H1 (cell line): ENCODE measurements at regions not wholly inside any gene's neighbourhood (a gene's known extent, or its start where the extent isn't known, plus 50 kb on each side); places are given as distances from the start of the nearest gene placed in this dataset.

Source experiments
- CTCF ChIA-PET: fragments of 300-600 bp; sonication (Branson Sonifier 250); formaldehyde crosslinking; loops from one replicate; lab custom pipeline; 2021; ENCODE audit not compliant: partially characterized antibody; lab: Charles Lee
- POLR2A ChIA-PET: fragments of 300-600 bp; sonication (Branson Sonifier 250); formaldehyde crosslinking; loops from one replicate; lab custom pipeline; 2021; ENCODE audit warnings: inconsistent platforms; ENCODE audit not compliant: partially characterized antibody; lab: Charles Lee
- DNase-seq, 2 experiments: peaks; one replicate each; pipeline versions ENCODE4 v3.0.0 to v3.0.0-alpha.2; 2010 to 2022; ENCODE audit warnings: low spot score in 2 of 2, low read depth in 1 of 2, mixed read lengths in 1 of 2
- FAIRE-seq: peaks from 2 replicates; lab custom pipeline; 2011; peaks lifted over from hg19 to GRCh38; lab: Jason Lieb, UNC
- H2AFZ ChIP-seq: 2 replicates; pipeline ENCODE4 v1.8.1; 2012; ENCODE audit warnings: low read length, inconsistent platforms
- H2AK5ac ChIP-seq: 2 replicates; pipeline ENCODE4 v1.6.1; 2013; ENCODE audit warnings: low read depth, low read length
- H2BK120ac ChIP-seq: replicated peaks from 2 replicates; pipeline ENCODE3; 2013; ENCODE audit warnings: low read depth, low read length, inconsistent platforms
- H2BK12ac ChIP-seq: 2 replicates; pipeline ENCODE4 v1.6.1; 2013; ENCODE audit warnings: low read depth, low read length
- H2BK15ac ChIP-seq: 2 replicates; pipeline ENCODE4 v1.6.1; 2013; ENCODE audit warnings: low read length
- H2BK20ac ChIP-seq: 2 replicates; pipeline ENCODE4 v1.6.1; 2013; ENCODE audit warnings: low read length
- H2BK5ac ChIP-seq: 2 replicates; pipeline ENCODE4 v1.6.1; 2013; ENCODE audit warnings: low read depth, low read length
- H3K14ac ChIP-seq: 2 replicates; pipeline ENCODE4 v1.6.1; 2013; ENCODE audit warnings: inconsistent platforms; ENCODE audit not compliant: insufficient read length
- H3K18ac ChIP-seq: 2 replicates; pipeline ENCODE4 v1.6.1; 2013; ENCODE audit warnings: low read length; ENCODE audit errors: extremely low read depth
- H3K23ac ChIP-seq: 2 replicates; pipeline ENCODE4 v1.6.1; 2013; ENCODE audit warnings: inconsistent platforms; ENCODE audit not compliant: insufficient read length
- H3K23me2 ChIP-seq: 2 replicates; pipeline ENCODE4 v1.6.1; 2013; ENCODE audit warnings: low read depth, low read length
- H3K27ac ChIP-seq: 2 replicates; pipeline ENCODE4 v1.6.1; 2011; ENCODE audit warnings: low read depth, low read length, inconsistent platforms
- H3K27me3 ChIP-seq, 4 experiments: replicated peaks in 1 of 4; 1 replicate in 1 of 4; 2 replicates in 3 of 4; pipeline versions ENCODE4 v1.6.1 to v1.8.1; 2011 to 2013; ENCODE audit warnings: low read length in 3 of 4, mild to moderate bottlenecking in 3 of 4, inconsistent platforms in 2 of 4, mixed read lengths in 2 of 4, moderate library complexity in 1 of 4; ENCODE audit not compliant: control insufficient read depth in 3 of 4, insufficient read depth in 3 of 4; ENCODE audit errors: extremely low read depth in 1 of 4
- H3K36me3 ChIP-seq, 4 experiments: 2 replicates each; pipeline versions ENCODE4 v1.6.1 to v1.8.1; 2011 to 2013; ENCODE audit warnings: mild to moderate bottlenecking in 4 of 4, low read length in 3 of 4, moderate library complexity in 2 of 4, control low read depth in 1 of 4, inconsistent platforms in 1 of 4; ENCODE audit not compliant: insufficient read depth in 4 of 4, control insufficient read depth in 2 of 4
- H3K4ac ChIP-seq: replicated peaks from 2 replicates; pipeline ENCODE3; 2013; ENCODE audit warnings: low read length, low read depth, mixed read lengths, inconsistent platforms; ENCODE audit not compliant: insufficient read length
- H3K4me1 ChIP-seq, 4 experiments: replicated peaks in 1 of 4; 1 replicate in 1 of 4; 2 replicates in 3 of 4; pipeline versions ENCODE4 v1.6.1 to v1.8.1; 2011 to 2013; ENCODE audit warnings: low read length in 3 of 4, inconsistent platforms in 2 of 4, mixed read lengths in 1 of 4; ENCODE audit not compliant: insufficient read depth in 4 of 4, control insufficient read depth in 3 of 4
- H3K4me2 ChIP-seq, 2 experiments: 2 replicates each; pipeline versions ENCODE4 v1.6.1 to v1.8.1; 2011 to 2013; ENCODE audit warnings: low read depth in 2 of 2, low read length in 2 of 2, control low read depth in 1 of 2, inconsistent platforms in 1 of 2, mild to moderate bottlenecking in 1 of 2; ENCODE audit not compliant: insufficient read depth in 1 of 2
- H3K4me3 ChIP-seq, 4 experiments: fragments of 200-600, 300-600 bp in 1 of 4; sonication (generic), shearing (Covaris generic), sonication (Bioruptor Twin) in 1 of 4; 2 replicates each; pipeline versions ENCODE4 v1.5.1 to v1.8.1; 2011 to 2016; ENCODE audit warnings: low read length in 4 of 4, low read depth in 3 of 4, control low read depth in 2 of 4, inconsistent platforms in 2 of 4, mild to moderate bottlenecking in 2 of 4, mixed read lengths in 1 of 4, moderate library complexity in 1 of 4; ENCODE audit not compliant: insufficient read depth in 2 of 4; ENCODE audit errors: extremely low read depth in 1 of 4
- H3K56ac ChIP-seq: replicated peaks from 2 replicates; pipeline ENCODE3; 2013; ENCODE audit warnings: low read depth, mild to moderate bottlenecking, mixed read lengths, low read length, inconsistent platforms; ENCODE audit not compliant: insufficient read length
- H3K79me1 ChIP-seq: 2 replicates; pipeline ENCODE4 v1.6.1; 2013; ENCODE audit warnings: low read depth, low read length, control low read depth
- H3K79me2 ChIP-seq, 2 experiments: 2 replicates each; pipeline versions ENCODE4 v1.6.1 to v1.8.1; 2012 to 2013; ENCODE audit warnings: low read length in 2 of 2, mild to moderate bottlenecking in 2 of 2, inconsistent platforms in 1 of 2; ENCODE audit not compliant: insufficient read depth in 2 of 2, control insufficient read depth in 1 of 2
- H3K9ac ChIP-seq, 4 experiments: replicated peaks in 1 of 4; 1 replicate in 1 of 4; 2 replicates in 3 of 4; pipeline versions ENCODE4 v1.6.1 to v1.8.1; 2011 to 2013; ENCODE audit warnings: low read depth in 3 of 4, low read length in 3 of 4, control low read depth in 2 of 4, mild to moderate bottlenecking in 2 of 4, moderate library complexity in 2 of 4, inconsistent platforms in 1 of 4; ENCODE audit errors: extremely low read depth in 1 of 4
- H3K9me3 ChIP-seq, 2 experiments: 2 replicates each; pipeline versions ENCODE4 v1.6.1 to v1.8.1; 2012 to 2013; ENCODE audit warnings: mild to moderate bottlenecking in 2 of 2, moderate library complexity in 2 of 2, control low read depth in 1 of 2, inconsistent platforms in 1 of 2, low read depth in 1 of 2, low read length in 1 of 2, mixed read lengths in 1 of 2; ENCODE audit not compliant: insufficient read depth in 2 of 2
- H4K20me1 ChIP-seq, 2 experiments: replicated peaks in 1 of 2; 2 replicates each; pipeline versions ENCODE3 to v1.8.1; 2011 to 2013; ENCODE audit warnings: inconsistent platforms in 2 of 2, low read length in 2 of 2, mild to moderate bottlenecking in 1 of 2; ENCODE audit not compliant: insufficient read depth in 2 of 2, control insufficient read depth in 1 of 2
- H4K5ac ChIP-seq: 2 replicates; pipeline ENCODE4 v1.6.1; 2013; ENCODE audit warnings: low read length, low read depth, mixed read lengths, inconsistent platforms; ENCODE audit not compliant: insufficient read length
- H4K8ac ChIP-seq: 2 replicates; pipeline ENCODE4 v1.8.0; 2013; ENCODE audit warnings: mild to moderate bottlenecking, moderate library complexity, low read length, inconsistent platforms; ENCODE audit not compliant: insufficient read depth; ENCODE audit errors: extremely low read depth
- H4K91ac ChIP-seq: replicated peaks from 2 replicates; pipeline ENCODE3; 2013; ENCODE audit warnings: low read length, mixed read lengths, inconsistent platforms; ENCODE audit not compliant: insufficient read length
- CHD1 ChIP-seq: IDR thresholded peaks from 2 replicates; pipeline ENCODE4 v1.6.1; 2012; ENCODE audit warnings: low read depth, low read length, improper control_type of control experiment
- CTBP2 ChIP-seq: IDR thresholded peaks from 2 replicates; pipeline ENCODE4 v1.7.0; 2011; ENCODE audit warnings: borderline replicate concordance, mild to moderate bottlenecking, moderate library complexity, mixed read lengths, low read length; ENCODE audit not compliant: insufficient read depth, insufficient read length
- KDM5A ChIP-seq: fragments of 200-600 bp; IDR thresholded peaks from 2 replicates; pipeline ENCODE4 v1.7.1; 2012; ENCODE audit warnings: mild to moderate bottlenecking, low read length, inconsistent platforms, mixed read lengths
- POLR2A ChIP-seq, 2 experiments: IDR thresholded peaks; 1 replicate in 1 of 2; 2 replicates in 1 of 2; pipeline ENCODE4 v1.6.1; 2011; ENCODE audit warnings: low read depth in 2 of 2, low read length in 2 of 2, mild to moderate bottlenecking in 2 of 2; ENCODE audit errors: control extremely low read depth in 1 of 2
- RAD21 ChIP-seq, 2 experiments: IDR thresholded peaks in 1 of 2; conservative IDR thresholded peaks in 1 of 2; 2 replicates each; pipeline ENCODE4 v1.6.1; 2011; ENCODE audit warnings: low read depth in 2 of 2, low read length in 2 of 2, improper control_type of control experiment in 1 of 2, inconsistent platforms in 1 of 2, mild to moderate bottlenecking in 1 of 2, moderate library complexity in 1 of 2
- RXRA ChIP-seq: IDR thresholded peaks from 2 replicates; pipeline ENCODE4 v1.6.1; 2011; ENCODE audit warnings: low read depth, mild to moderate bottlenecking, low read length, moderate library complexity; ENCODE audit not compliant: insufficient read depth
- WGBS, 2 experiments: shearing (Covaris generic) in 1 of 2; methylation state at CpG; one replicate each; pipeline versions ENCODE4 v1.1.6 to v1.1.7; 2013 to 2015; ENCODE audit warnings: low lambda C conversion rate in 2 of 2, mixed read lengths in 2 of 2, inconsistent platforms in 1 of 2, low coverage in 1 of 2, missing lambda C conversion rate in 1 of 2; ENCODE audit not compliant: insufficient replicate concordance in 2 of 2, insufficient coverage in 1 of 2, insufficient read length in 1 of 2; ENCODE audit errors: extremely low coverage in 1 of 2, missing lambda C conversion rate in 1 of 2; 5-methylcytosine and 5-hydroxymethylcytosine counted together

DNA sequence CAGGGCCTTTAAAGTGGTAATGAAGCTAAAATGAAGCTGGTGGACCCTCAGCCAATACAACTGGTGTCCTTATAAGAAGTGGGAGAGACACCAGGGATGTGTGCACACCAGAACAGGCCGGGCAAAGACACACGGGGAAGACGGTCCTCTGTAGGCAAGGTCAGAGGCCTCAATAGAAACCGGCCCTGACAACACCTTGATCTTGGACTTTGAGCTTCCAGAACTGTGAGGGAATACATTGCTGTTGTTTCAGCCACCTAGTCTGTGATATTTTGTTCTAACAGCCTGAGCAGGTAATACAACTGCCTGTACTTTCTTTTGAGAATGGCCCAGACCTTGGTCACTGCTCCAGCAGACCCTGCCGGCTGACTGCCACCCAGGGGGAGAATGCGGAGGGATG lies 65.6 kb upstream of the FZD7 start:
- ChIA-PET POLR2A (interaction anchor here (0.6 to 12.1 kb wide), 5 partner anchors 17 to 56 kb away, joined by 3 to 186 read pairs (median 5); no protein-coding TSS in a partner anchor), CTCF (interaction anchor here (1.4 to 3.5 kb wide), 3 partner anchors 56 to 108 kb away, joined by 3 to 15 read pairs (median 11); no protein-coding TSS in a partner anchor)
- Histone ChIP-seq H2BK20ac (no peak overlapping the region), H2AFZ (no peak overlapping the region), H3K79me1 (peaks cover 15% of the 10 kb centered on the region), H3K56ac (no peak overlapping the region), H4K20me1 (no peaks in the 10 kb centered on the region), H3K4me2 (no peak overlapping the region), H2AK5ac (peak overlapping the region; percentile 57), H3K14ac (no peak overlapping the region), H3K27ac (no peak overlapping the region), H3K79me2 (peaks cover 11 to 43% of the 10 kb centered on the region in 2 experiments), H3K23me2 (peaks cover 8% of the 10 kb centered on the region), H3K4me1 (peaks cover 11 to 39% (median 32%) of the 10 kb centered on the region in 4 experiments), H2BK15ac (no peak overlapping the region), H4K91ac (no peak overlapping the region), H2BK120ac (peak overlapping the region; percentile 52), H3K4ac (no peak overlapping the region), H3K23ac (no peak overlapping the region), H3K4me3 (no peak overlapping the region), H2BK5ac (peak overlapping the region; percentile 78; the same call in 1 of the 2 replicates), H3K9ac (no peak overlapping the region; a peak in 1 of 7 replicates), H4K8ac (no peak overlapping the region), H3K27me3 (no peaks in the 10 kb centered on the region), H3K18ac (no peak overlapping the region), H4K5ac (no peak overlapping the region), H3K9me3 (no peaks in the 10 kb centered on the region), H3K36me3 (peaks cover 0 to 30% (median 1%) of the 10 kb centered on the region in 4 experiments; a peak in 4 of 8 replicates), H2BK12ac (peak overlapping the region; percentile 91; the same call in 1 of the 2 replicates)
- no peak for FAIRE-seq
- DNase-seq: no peak
- WGBS, 2 experiments: 89% methylated on average over 6 of the region's 6 CpGs; no CpG with 5 or more reads in 1 of the 2 experiments
- no peak for TF ChIP-seq POLR2A (IDR thresholded peaks at IDR 0.05; ENCODE audit: control extremely low read depth in 1 of 2, low read depth in 2 of 2, low read length in 2 of 2)
- no peak for TF ChIP-seq KDM5A
- TF ChIP-seq RXRA: no peak
- no peak for TF ChIP-seq CTBP2
- TF ChIP-seq CHD1: no peak
- no peak for TF ChIP-seq RAD21 (IDR thresholded peaks at IDR 0.05 in 1 of 2, conservative IDR thresholded peaks at IDR 0.05 in 1 of 2; ENCODE audit: low read depth in 2 of 2, low read length in 2 of 2)
